SK-N-SH (cell line): ENCODE measurements at regions not wholly inside any gene's neighbourhood (a gene's known extent, or its start where the extent isn't known, plus 50 kb on each side); places are given as distances from the start of the nearest gene placed in this dataset.

Experiments
- CTCF ChIP-seq: fragments of 200-600 bp; sonication (generic); IDR thresholded peaks from 2 replicates; pipeline ENCODE4 v1.6.1; 2017; ENCODE audit warnings: antibody characterized with exemption, mild to moderate bottlenecking, moderate library complexity
- MAX ChIP-seq: IDR thresholded peaks from 2 replicates; pipeline ENCODE4 v1.4.0; 2012; ENCODE audit warnings: low read depth
- MEF2A ChIP-seq: IDR thresholded peaks from 2 replicates; pipeline ENCODE4 v1.4.0; 2012; ENCODE audit warnings: low read depth, borderline replicate concordance
- POLR2AphosphoS5 ChIP-seq: IDR thresholded peaks from 2 replicates; pipeline ENCODE4 v1.6.1; 2012; ENCODE audit warnings: low read depth, low read length
- REST ChIP-seq: IDR thresholded peaks from 2 replicates; pipeline ENCODE4 v1.6.1; 2012; ENCODE audit warnings: mild to moderate bottlenecking, low read depth, low read length, moderate library complexity
- RFX5 ChIP-seq: IDR thresholded peaks from 2 replicates; pipeline ENCODE4 v1.6.1; 2012; ENCODE audit warnings: mild to moderate bottlenecking, improper control_type of control experiment, low read length
- RXRA ChIP-seq: IDR thresholded peaks from 2 replicates; pipeline ENCODE4 v1.4.0; 2012; ENCODE audit warnings: low read depth, mild to moderate bottlenecking, borderline replicate concordance
- ZBTB33 ChIP-seq: IDR thresholded peaks from 2 replicates; pipeline ENCODE4 v1.4.0; 2012; ENCODE audit warnings: low read depth, borderline replicate concordance
- TF ChIP-seq, protein P1 (sequence below): fragments of 150-350 bp; IDR thresholded peaks from 2 replicates; pipeline ENCODE4 v1.6.1; 2016; ENCODE audit warnings: mild to moderate bottlenecking, low read depth, low read length

- TF ChIP-seq ZBTB33, result no peak
- peak; percentile 38 for TF ChIP-seq CTCF
- no peak for TF ChIP-seq RXRA
- TF ChIP-seq POLR2AphosphoS5, result no peak
- no peak for TF ChIP-seq REST
- TF ChIP-seq RFX5, result peak; percentile 29; the same call in 1 of the 2 replicates
- TF ChIP-seq, protein P1, sequence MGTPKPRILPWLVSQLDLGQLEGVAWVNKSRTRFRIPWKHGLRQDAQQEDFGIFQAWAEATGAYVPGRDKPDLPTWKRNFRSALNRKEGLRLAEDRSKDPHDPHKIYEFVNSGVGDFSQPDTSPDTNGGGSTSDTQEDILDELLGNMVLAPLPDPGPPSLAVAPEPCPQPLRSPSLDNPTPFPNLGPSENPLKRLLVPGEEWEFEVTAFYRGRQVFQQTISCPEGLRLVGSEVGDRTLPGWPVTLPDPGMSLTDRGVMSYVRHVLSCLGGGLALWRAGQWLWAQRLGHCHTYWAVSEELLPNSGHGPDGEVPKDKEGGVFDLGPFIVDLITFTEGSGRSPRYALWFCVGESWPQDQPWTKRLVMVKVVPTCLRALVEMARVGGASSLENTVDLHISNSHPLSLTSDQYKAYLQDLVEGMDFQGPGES, result no peak
- no peak for TF ChIP-seq MAX
- TF ChIP-seq MEF2A, result no peak
These were observed 121.1 kb upstream of the XYLT1 start for GRCh38 chr16:17591655-17592405.
